ENCODE measurements at regions not wholly inside any gene's neighbourhood (a gene's known extent, or its start where the extent isn't known, plus 50 kb on each side); places are given as distances from the start of the nearest gene placed in this dataset.

DNA sequence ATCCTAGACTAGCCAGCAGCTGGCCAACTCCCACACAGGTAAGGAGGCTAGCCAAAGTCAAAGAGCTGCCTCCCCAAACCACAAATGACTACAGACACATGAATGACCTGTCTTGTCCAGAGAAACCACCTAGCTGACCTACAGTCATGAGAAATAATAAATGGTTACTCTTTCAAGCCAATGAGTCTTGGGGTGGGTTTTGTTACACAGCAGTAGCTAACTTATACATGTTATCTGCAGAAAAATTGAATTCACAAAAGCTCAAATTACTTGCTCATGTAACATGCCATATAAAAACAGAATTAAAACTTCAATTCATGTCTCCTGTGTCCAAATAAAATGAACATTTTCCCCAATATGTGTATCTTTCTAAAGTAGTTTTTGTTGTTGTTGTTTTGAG, 307.4 kb upstream of the NR2F2 start:
- DNase-seq (ENCODE audit: low read depth in 3 of 3, low spot score in 1 of 3): no peak

DNA sequence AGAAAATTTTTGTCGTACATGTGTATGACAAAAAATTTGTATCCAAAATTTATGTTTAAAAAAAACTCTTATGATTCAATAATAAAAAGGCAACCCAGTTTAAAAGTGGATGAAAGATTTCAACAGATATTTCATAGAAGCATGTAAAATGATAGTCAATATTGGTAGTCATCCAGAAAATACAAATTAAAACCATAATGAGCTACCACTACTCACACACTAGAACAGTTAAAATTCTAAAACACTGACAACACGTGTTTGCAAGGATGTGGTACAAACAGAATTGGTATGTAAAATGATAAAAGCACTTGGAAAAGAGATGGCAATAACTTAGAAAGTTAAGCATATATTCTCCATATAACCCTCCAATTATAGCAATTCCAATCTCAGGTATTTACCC, 303.0 kb upstream of the NR2F2 start:
- DNase-seq (ENCODE audit: low read depth in 3 of 3, low spot score in 1 of 3): no peak

DNA sequence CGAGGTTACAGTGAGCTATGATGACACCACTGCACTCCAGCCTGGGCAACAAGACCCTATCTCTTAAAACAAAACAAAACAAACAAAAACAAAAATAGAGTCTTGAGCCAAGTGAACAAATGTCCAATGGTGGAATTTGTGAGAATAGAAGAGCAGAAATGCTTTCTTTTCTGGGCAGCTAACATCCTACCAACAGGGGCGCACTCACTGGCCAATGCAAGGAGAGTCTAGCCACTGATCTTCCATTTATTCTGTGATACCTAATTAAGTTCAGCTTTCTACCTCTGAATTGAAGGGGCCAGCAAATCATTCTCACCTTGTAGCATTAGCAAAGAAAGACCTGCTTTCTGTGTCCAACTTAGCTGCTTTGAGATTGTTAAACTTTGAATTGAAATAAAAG, 301.9 kb upstream of the NR2F2 start:
- no peak for DNase-seq (ENCODE audit: low read depth in 3 of 3, low spot score in 1 of 3)

DNA sequence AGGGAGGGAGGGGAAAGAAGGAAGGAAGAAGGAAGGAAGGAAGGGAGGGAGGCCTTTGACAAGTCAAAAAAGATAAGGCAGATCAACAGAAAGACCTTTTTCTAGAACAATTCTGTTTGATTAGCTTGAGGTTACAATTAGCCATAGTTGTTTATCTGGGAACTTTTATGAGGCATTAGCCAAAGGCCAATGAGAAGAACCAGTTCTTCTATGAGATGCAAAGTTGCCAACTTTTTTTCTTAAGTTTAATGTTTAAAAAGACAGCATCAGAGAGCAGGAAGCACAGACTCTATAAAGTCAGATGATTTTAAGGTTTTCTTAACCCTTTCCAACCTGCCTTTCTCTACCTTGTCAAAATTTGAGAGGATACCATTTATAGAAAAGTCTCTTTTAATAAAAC, 301.3 kb upstream of the NR2F2 start:
- DNase-seq (ENCODE audit: low read depth in 3 of 3, low spot score in 1 of 3): no peak

DNA sequence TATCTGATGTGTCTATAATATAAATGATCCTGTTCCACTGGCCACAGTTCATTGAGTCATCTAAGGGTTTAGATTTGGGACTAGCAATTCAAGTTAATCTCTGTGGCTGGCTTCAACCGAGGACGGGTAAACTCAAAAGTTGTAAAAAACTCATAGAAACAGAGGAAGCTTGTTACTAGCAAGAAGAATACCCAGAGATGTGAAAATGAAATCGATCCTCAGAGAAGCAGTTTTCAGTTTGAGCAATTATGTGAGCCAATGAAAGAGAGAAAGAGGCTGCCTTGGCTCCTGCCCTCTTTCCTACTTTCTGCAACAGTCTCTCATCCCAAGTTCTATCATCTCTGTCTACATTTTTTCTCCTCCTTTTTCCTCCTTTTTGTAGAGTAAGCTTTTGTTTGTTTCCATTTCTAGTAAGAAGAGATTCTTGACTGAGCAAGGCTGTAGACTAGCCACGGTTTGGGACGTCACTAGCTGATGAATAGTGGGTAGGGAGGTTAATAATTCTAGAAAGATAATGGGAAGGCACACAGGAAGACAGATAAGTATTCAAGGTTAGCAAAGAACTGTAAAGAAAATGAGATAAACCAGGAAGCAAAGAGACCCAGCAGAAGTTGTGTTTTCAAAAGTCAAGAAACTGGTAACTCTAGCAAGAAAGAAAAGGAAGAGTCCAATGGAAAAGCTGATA, 298.9 kb upstream of the NR2F2 start:
- DNase-seq (ENCODE audit: low read depth in 3 of 3, low spot score in 1 of 3): no peak

DNA sequence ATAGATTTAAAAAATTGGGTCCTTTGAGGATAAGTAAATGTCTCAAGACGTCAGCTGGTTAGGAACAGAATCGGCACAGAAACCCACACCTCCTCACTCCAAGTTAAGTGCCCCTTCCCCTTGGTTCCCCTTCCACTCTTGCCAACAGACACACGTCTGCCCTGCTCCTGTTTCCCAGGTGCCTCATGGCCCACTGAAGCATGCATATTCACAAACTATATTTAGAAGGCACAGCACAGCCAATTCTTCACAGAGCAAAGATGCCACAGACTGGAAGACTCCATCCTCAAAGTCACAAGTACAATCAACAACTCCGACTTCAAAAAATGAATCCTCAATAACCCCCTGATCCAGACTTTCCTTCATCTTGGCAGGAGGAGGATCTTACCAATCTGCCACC, 295.4 kb upstream of the NR2F2 start:
- DNase-seq (ENCODE audit: low read depth in 3 of 3, low spot score in 1 of 3): no peak

DNA sequence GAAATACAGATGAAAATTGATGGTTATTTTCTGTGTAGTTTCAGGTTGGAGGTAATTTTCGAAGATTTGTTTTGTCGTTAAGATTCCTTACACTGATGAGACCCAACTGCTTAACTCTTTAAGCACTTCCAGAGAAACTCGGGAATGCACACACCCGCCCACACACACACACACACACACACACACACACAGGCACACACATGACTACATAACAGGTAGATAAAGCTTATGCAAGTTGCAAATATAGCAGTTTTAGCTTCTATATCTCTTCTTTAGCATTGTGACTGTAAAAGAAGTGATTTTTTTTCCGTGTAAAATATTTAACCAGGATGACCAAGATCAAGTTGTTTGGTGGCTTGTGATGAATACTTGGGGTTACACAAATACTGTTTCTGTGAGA, 294.9 kb upstream of the NR2F2 start:
- no peak for DNase-seq (ENCODE audit: low read depth in 3 of 3, low spot score in 1 of 3)

DNA sequence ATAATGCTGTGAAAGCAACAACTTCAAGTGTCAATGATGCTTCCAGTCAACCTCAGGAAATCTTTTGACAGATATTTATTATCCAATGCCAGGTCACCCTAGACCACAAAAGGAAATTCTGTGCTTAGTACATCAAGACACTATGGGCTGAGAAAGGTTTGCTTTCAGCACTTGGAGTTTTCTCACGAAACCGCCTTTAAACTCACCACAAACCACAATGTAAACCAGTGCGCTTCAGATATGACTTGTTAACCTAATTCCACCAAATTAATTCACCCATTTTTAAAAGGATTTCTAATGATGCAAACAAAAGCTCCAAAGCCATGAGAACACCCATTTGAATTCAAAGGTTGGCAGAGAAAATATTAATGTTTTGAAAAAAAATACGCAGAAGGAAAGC, 292.9 kb upstream of the NR2F2 start:
- no peak for DNase-seq (ENCODE audit: low read depth in 3 of 3, low spot score in 1 of 3)

DNA sequence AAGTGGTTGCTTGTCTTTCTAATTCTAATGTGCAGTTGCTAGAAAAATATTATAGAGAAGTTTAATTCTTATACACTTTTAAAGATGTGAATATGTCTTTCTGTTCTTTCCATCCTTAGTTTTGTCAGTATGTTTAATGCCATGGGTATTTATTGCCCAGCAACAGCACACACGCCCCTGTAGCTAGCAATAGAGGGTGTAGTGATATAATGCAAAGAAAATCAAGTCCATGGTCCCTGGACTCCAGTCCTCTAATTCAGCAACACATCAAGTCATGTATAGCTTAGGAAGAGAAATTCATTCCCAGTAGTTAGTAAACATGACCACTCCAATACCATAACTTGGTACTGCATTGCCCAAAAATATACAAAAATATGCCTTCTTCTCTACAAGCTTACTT, 292.4 kb upstream of the NR2F2 start:
- DNase-seq (ENCODE audit: low read depth in 3 of 3, low spot score in 1 of 3): no peak

DNA sequence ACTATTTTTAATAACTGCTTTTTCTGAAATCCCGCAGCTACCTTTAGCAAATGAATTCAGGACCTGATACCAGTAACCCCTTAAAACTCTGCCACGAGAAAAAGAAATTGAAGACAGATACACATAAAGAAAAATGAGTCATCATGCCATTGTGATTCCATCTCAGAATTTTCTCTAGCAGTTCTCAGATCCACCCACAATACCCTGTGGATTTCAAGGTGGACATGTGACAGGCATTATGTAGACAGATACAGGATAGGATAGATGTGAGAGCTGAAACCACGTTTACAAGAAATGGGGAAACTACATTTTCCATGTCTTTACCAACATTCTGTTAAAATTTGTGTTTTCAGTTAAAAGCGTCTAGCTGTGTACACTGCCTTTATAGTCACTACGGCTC, 291.9 kb upstream of the NR2F2 start:
- DNase-seq (ENCODE audit: low read depth in 3 of 3, low spot score in 1 of 3): no peak

DNA sequence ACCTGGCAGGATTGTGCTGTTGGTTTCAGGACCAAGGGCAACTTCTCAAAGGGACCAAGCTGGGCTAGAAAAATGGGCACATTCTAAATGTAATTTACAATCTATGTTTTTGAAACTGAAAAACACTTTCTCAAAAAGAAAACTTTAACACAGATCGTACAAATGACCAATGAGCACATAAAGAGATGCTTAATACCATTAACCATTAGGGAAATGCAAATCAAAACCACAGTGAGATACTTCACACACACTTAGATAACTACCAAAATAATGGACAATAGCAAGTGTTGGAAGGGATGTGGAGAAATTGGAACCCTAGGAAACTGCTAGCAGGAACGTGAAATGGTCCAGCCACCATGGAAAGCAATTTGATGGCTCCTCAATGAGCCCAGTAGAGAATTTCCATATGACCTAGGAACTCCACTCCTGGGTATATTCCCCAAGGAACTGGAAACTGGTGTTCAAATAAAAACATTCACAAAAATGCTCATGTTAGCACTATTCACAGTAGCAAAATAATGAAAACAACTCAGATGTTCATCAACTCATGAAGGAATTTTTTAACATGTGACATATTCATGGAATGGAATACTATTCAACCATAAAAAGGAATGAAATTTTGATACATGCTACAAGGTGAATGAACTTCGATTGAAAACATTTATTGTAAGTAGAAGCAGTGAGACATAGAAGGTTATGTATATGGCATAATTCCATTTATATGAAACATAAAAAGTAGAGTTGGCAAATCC, 288.3 kb upstream of the NR2F2 start:
- DNase-seq (ENCODE audit: low read depth in 3 of 3, low spot score in 1 of 3): no peak

DNA sequence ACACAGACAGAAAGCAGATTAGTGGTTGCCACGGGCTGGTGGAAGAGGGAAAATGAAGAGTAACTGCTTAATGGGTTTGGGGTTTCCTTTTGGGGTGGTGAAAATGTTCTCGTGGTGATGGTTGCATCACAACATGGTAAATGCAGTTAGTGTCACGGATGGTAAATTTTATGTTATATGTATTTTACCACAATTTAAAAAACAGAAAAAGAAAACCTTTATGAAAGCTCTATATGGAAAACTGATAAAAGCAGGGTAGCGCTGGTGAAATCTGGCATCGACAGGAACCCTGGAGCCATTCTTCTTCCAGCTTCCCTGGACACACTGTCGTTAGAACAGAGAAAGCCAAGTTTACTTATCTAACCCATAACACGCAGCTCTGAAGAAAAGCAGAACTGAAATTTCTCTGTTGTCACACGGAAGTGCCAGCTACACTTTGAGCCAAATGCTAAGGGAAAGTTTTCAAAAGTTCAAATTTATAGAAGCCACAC, 287.7 kb upstream of the NR2F2 start:
- DNase-seq (ENCODE audit: low read depth in 3 of 3, low spot score in 1 of 3): no peak

DNA sequence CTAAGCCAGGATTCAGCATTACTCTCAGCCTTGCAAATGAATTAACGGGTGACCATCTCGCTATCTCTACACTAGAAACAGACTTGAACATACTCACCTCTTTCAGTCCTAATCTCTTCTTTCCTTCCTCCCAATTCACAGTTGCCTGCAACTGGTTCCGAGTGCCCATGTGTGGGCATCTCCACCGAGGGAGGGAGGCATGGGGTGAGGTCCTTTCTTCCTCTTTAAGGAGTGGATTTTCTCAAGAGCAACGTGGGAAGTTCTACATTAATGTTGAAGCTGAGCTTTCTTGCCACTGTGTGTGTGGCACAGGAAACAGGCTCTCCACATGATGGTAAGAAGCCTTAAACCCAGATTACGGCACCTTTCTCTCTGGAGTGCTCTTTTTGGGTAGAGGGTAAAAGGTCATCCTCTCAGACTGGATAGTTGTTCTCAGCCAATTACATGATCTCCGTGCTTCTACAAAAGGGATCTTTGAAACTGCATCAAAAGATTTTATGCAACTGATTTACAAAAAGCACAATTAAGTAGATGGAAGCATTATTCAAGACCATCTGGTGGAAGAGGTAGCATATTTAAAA, 286.8 kb upstream of the NR2F2 start:
- no peak for DNase-seq (ENCODE audit: low read depth in 3 of 3, low spot score in 1 of 3)

DNA sequence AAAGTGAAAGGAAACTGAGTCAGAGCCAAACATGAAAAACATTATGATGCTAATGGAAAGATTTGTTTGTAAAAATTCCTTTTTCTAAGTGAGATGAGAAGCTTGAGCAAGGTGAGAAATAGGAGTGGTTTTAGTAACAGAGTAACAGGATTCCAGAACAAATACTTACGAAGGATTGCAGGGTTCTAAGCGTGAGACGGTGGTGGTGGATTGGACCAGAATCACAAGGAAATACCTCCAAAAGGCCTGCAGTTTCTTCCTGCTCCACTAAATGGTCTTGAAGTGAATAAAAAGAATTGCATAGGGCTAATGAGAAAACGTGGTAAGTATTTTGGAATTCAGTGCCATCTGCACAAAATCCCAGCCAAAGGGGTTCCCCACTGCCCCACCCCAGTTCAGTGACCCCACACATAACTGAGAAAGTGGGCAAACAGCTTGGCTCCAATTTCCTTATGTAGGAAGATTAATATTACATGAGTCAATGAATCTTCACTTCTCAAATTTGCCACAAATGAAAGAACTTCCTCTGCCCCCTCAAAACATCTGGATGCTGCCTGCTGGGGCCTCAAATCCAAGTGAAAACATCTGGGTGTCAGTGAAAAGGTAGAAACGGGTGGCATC, 283.8 kb upstream of the NR2F2 start:
- no peak for DNase-seq (ENCODE audit: low read depth in 3 of 3, low spot score in 1 of 3)

DNA sequence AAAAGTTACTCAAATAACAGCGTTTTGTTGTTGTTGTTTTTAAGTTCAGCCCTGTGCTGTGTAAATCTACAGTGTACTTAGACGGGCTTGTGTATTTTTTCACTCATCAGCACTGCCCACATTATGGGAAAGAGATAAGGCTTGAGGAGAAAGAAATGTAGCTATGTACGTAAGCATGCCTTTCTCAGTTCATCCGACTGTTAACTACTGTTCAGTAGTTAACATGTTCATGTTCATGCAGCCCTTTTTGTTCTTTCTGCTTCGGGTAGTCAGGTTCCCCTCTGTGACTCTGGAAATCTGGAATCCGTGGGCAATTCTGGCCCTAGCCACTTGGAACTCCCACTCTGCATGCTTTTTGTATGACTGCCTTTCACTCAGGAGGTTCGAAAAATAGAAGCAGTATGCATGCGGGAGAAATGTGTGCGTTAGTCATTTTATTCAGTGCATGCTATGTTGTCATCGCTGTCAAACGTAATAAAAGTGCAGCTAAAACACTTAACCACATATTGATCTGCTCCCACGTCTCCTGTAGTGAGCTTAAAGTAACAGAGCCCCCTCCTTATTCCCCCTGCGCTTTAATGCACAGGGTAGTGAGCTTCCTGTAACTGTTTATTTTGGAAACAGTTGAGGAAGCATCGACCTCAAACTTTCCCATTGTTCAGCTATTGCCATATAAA, 283.1 kb upstream of the NR2F2 start:
- no peak for DNase-seq (ENCODE audit: low read depth in 3 of 3, low spot score in 1 of 3)

DNA sequence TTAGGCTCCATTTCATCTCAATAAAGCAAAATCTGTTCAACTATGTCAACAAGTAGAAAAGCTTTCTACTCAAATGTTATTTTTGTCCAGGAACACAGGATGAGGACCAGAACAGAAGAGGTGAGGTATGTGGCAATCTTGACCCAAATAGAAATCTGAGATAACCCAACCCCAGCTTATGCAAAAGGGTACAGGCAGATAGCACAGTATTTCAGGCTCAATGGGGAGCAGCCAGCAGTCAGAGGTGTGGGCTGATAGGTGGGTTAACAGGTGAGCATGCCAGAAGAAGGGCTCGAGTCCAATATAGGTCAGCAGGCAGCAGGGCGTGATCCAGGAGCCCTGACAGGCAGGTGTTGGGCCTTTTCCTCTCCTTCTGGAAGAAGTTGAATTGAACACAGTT, 281.2 kb upstream of the NR2F2 start:
- no peak for DNase-seq (ENCODE audit: low read depth in 3 of 3, low spot score in 1 of 3)

DNA sequence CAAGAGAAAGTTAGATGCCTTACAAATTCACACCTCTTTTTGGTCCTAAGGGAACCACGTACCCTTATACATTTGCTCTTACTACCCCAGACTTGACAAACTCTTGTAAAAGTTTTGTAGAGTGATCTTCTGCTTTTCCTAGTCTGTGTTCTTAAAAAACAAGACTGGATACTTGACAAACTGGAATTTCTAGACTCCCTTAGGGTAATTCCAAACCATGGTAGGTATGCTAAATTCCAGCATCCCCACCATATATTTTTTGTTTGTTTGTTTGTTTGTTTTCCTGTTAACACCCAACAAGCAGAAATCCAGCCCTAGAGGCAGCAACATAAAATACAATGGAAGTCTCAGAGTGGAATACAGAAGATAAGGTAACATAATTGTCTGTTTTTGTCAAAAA, 280.7 kb upstream of the NR2F2 start:
- no peak for DNase-seq (ENCODE audit: low read depth in 3 of 3, low spot score in 1 of 3)

DNA sequence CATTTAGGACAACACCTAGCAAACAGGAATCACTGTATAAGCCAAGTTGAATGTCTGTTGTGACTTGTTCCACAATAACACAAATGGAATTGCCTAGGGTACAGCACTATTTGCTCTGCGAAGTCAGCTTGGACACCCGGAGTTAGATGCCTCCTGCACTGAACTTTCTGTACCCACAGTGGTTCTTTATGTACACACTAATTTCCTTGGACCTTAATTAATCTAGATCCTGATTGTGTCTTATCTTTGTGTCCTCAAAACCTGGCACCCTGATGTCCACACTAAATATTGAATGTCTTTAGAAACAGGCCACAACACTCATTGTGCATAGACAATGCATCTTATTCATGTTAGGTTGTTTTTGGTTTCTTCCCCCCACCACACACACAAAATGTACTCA, 278.9 kb upstream of the NR2F2 start:
- no peak for DNase-seq (ENCODE audit: low read depth in 3 of 3, low spot score in 1 of 3)

DNA sequence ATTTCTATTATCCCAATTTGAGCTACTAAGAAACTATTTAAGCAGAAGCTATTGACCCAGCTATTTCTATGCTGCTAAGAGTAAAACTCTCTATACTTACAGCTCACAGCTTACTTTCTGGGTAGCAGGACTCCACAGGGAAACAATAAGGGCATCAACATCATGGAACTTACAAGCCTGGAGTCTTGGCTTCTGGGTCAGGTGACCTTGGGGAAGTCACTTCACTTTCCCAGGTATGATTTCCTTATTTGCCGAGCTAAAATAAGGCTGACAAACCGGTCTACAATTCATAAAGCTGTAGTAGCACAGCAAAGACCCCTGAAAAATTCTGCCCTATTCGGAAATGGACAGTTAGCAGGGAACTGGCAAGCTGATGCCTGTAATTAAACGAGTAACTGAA, 278.3 kb upstream of the NR2F2 start:
- no peak for DNase-seq (ENCODE audit: low read depth in 3 of 3, low spot score in 1 of 3)

DNA sequence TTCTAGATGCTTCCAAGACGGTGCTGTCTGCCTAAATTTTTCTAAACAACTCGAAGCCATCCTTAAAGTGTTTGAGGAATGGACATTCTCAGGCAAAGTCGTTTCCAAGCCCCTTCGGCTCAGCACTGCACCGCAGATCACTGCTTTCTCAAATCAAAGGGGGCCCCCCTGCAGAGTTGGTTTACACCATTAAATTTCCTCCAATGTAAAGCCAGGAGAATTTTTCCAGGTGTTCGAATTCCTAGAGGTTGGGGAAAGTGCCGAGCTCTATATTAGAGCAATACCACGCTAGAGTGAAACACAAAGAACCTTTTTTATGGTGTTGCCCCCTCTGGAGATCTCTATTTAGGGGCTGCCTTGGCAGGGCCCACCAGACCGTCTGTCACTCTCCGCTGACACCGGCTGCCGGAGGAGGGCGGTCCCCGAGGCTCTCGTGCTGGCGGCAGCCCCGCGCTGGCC, 277.9 kb upstream of the NR2F2 start:
- DNase-seq (ENCODE audit: low read depth in 3 of 3, low spot score in 1 of 3): no peak

DNA sequence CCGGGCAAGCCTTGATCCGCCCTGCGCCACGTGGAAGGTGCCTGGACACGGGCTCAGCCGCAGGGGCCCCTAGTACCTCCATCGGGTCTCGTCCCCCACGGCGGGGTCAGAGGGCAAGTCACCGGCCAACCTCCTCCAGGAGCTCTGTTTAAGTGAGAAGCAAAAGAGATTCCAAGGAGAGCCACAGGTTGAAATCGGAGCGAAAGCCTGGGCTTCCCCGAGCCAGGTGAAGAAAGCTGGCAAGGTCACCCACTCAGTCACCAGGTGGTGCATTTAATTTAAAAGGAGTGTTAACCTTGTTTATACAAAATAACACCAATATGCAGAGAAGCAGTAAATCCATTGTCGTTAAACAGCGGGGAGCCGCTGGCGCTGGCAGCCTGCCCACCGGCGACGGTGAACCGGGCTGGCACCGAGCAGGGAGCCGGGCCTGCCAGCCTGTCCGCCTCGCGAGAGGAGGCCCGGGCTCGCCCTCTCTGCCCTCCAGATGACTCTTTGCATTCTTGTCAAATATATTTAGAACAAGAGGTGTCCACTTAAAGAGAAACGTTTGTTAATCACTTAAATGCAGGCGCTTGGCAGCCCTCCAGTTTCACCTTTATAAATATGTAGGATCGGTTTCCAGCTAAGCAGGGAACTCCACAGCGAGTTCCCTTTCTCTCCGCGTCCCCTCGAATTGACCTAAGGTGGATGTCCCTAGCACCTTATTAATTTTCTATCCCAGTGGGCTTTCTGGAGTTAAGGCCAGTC, 277.3 kb upstream of the NR2F2 start:
- no peak for DNase-seq (ENCODE audit: low read depth in 3 of 3, low spot score in 1 of 3)

Measured in stimulated activated CD4-positive, alpha-beta T cell treated with anti-CD3 and anti-CD28 coated beads, TNF-alpha, amount 100 ng/mL, for 1 hour (primary cell).